Fibroblast of mammary gland (primary cell): ENCODE measurements at regions not wholly inside any gene's neighbourhood (a gene's known extent, or its start where the extent isn't known, plus 50 kb on each side); places are given as distances from the start of the nearest gene placed in this dataset.

Source experiments
- DNase-seq: peaks from one replicate; pipeline ENCODE4 v3.0.0-alpha.2; 2010; ENCODE audit warnings: low read depth
- H3K4me3 ChIP-seq: 2 replicates; pipeline ENCODE4 v1.5.1; 2011; ENCODE audit warnings: low read depth, mild to moderate bottlenecking, low read length, moderate library complexity; ENCODE audit not compliant: control insufficient read depth
- CTCF ChIP-seq: conservative IDR thresholded peaks from 2 replicates; pipeline ENCODE4 v1.5.1; 2011; ENCODE audit warnings: low read depth, low read length, inconsistent platforms; ENCODE audit not compliant: control insufficient read depth, insufficient read depth

- TF ChIP-seq CTCF: no peak
- no peak for DNase-seq
- H3K4me3 ChIP-seq: no peak overlapping the region
Measured at GRCh38 chr12:91620992-91621391, 438.4 kb upstream of the DCN start.

- no peak for TF ChIP-seq CTCF
- no peak overlapping the region for H3K4me3 ChIP-seq
- DNase-seq: no peak
Measured at GRCh38 chr12:91620422-91620821, 437.8 kb upstream of the DCN start.

GRCh38 chr12:91618281-91618680 is 435.7 kb upstream of the DCN start:
- no peak for DNase-seq
- TF ChIP-seq CTCF: no peak
- H3K4me3 ChIP-seq: no peak overlapping the region

- no peak for TF ChIP-seq CTCF
- DNase-seq: no peak
- H3K4me3 ChIP-seq: no peak overlapping the region
Measured at GRCh38 chr12:91617818-91618217, 435.2 kb upstream of the DCN start.

- no peak for TF ChIP-seq CTCF
- no peak overlapping the region for H3K4me3 ChIP-seq
- DNase-seq: no peak
Measured at GRCh38 chr12:91616416-91616815, 433.8 kb upstream of the DCN start.

GRCh38 chr12:91613223-91613779 is 430.7 kb upstream of the DCN start:
- H3K4me3 ChIP-seq: no peak overlapping the region
- peak; percentile 26 for DNase-seq
- no peak for TF ChIP-seq CTCF

GRCh38 chr12:91610561-91610960 is 427.9 kb upstream of the DCN start:
- no peak for TF ChIP-seq CTCF
- no peak for DNase-seq
- no peak overlapping the region for H3K4me3 ChIP-seq
